ENCODE measurements at regions not wholly inside any gene's neighbourhood (a gene's known extent, or its start where the extent isn't known, plus 50 kb on each side); places are given as distances from the start of the nearest gene placed in this dataset.

- no peak for DNase-seq
These were observed 438.9 kb downstream of the KLF12 start for GRCh38 chr13:73695325-73695724.

- no peak for DNase-seq
These were observed 441.0 kb downstream of the KLF12 start for GRCh38 chr13:73693215-73693614.

DNA sequence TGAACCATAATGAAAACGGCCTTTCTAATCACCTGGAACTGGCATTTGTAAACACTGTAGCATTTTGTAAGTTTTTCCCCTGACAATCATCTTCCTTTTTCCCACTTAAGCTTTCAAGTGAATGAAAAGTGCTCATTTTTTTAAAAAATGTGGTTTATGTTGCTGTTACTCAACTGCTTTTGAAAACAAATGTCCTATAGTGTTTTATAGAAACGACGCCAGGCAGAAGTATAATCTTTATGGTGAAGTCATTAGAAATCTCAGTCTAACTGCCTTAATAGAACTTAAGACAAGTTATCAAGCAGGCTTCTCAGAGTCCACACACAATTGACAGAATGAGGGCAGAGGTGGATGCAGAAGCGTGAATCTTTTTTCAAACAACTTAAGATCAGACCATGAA is 442.3 kb downstream of the KLF12 start:
- DNase-seq: no peak

DNA sequence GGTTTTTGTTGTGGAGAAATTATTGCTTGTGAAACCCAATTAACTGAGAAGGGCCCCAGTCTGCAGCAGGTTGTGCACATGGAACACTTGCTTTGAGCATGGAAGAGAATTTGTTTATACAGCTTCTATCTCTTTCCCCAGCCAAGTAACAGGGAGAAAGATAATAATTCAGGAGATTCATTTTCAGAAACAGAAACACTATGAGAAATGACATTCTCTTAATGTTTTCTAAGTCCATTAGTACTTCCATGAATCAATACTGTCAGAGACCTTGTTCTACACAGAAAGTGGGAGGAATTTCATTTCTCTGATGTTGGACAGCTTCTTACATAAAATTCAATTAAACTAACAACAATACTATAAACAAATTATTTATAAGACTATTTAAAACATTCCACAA is 446.3 kb downstream of the KLF12 start:
- DNase-seq: no peak

DNA sequence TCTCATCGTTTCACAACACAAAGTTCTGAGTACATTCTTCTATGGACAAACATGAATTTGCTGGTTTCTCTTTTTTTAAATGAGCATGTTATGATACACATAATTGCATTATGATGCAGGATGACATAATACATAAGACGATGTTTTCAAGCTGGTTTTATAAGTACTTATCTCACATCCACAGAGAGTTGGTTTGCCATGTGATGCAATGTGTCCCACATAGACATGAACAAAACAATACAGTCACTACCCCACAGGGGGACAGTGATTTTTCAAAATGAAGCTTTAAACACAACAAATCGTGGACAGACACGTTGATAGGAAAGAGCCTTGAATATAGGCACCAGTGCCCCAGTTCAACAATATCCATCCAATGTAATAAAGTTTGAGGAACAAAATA is 447.1 kb downstream of the KLF12 start:
- no peak for DNase-seq

GRCh38 chr13:73684750-73685149 is 449.5 kb downstream of the KLF12 start:
- no peak for DNase-seq

GRCh38 chr13:73684286-73684685 is 449.9 kb downstream of the KLF12 start:
- no peak for DNase-seq

- DNase-seq: no peak
These were observed 450.5 kb downstream of the KLF12 start for GRCh38 chr13:73683746-73684145.

DNA sequence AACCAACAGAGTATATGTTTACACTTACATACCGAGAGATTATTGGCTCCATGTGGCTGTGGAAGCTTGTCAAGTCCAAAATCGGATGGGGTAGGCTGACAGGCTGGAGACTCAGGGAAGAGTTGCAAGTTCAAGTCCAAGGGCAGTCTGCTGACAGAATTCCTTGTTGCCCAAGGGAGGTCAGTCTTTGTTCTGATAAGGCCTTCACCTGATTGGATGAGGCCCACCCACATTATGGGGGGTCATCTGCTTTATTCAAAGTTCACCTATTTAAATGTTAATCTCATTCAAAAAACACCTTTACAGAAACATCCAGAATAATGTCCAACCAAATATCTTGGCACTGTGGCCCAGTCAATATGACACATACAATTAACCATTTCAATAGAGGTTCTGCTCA is 452.4 kb downstream of the KLF12 start:
- DNase-seq: no peak

DNA sequence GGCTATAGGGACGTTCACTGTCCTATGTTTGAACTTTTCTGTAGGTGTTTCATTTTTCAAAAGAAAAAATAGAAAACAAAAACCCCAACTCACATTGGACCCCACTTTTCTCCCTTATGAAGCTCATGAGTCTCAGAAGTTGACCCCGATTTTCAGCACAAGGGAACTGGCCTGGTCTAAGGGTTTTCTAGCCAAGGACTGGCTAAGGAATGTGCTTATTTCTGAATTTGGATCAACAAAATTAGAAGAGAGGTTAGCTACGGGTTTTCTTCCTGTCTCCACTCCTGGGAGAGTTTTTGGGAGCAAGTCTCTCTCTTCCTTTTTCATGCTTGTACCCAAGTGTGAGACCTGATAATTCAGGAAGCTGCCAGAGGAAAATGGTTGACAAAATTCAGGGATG is 453.2 kb downstream of the KLF12 start:
- no peak for DNase-seq

GRCh38 chr13:73677048-73677601 is 457.1 kb downstream of the KLF12 start:
- no peak for DNase-seq

- no peak for DNase-seq
These were observed 457.6 kb downstream of the KLF12 start for GRCh38 chr13:73676550-73677047.

DNA sequence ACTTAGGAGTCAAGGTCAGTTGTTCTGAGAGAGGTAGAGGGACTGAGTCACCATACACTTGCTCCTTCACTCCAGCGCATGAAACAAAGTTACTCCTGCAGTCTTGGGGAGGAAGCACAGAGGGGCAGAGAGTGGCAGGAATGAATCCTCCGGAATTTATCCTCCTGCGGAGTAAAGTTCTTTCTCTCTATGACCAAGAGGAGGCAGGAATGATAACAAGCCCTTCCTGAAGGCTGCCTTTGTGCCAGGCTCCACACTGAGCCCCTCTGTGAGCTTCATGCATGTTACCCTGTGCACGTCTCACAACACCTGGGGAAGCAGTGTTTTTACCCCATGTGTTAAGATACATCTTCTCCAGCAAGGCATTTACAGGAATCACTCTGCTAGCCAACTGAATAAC is 458.4 kb downstream of the KLF12 start:
- no peak for DNase-seq

GRCh38 chr13:73674570-73674969 is 459.6 kb downstream of the KLF12 start:
- no peak for DNase-seq

GRCh38 chr13:73673931-73674330 is 460.3 kb downstream of the KLF12 start:
- DNase-seq: no peak

DNA sequence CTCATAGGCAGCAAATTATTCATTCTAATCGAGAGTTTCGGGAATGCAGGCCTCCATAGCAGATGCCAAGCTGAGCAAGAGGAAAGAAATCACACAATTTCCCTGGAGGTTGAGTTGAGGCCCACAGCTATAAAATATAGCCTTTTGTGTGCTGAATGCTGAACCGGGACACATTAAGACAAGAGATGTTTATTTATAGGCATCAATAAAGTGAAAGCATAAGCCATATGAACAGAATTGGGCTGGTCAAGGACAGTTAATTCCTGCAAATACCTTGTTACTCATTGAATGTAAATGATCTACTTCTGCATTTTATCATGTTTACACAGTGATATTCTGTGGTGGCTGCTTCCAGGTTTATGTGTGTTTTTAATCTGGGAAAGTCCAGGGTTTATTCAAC is 461.7 kb downstream of the KLF12 start:
- no peak for DNase-seq

DNA sequence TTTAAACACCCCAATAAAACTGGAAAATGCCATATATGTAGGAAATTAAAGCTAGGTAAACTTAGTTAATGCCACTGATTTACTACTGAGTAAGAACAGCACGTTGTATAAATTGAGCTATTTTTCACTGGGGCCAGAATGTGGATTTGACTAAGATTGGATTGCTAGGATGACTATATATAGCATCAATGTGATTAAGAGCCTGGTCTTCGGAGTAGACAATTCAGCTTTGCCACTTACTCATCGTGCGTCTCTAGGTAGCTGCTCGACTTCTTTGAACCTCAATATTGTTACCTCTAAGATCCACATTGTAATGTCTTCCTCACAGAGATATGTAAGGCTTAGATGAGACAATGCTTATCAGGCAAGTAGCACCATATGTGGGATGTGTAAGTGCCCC is 462.5 kb downstream of the KLF12 start:
- no peak for DNase-seq

GRCh38 chr13:73671011-73671410 is 463.2 kb downstream of the KLF12 start:
- no peak for DNase-seq

GRCh38 chr13:73667756-73668155 is 466.4 kb downstream of the KLF12 start:
- no peak for DNase-seq

GRCh38 chr13:73665261-73665660 is 468.9 kb downstream of the KLF12 start:
- DNase-seq: no peak

DNA sequence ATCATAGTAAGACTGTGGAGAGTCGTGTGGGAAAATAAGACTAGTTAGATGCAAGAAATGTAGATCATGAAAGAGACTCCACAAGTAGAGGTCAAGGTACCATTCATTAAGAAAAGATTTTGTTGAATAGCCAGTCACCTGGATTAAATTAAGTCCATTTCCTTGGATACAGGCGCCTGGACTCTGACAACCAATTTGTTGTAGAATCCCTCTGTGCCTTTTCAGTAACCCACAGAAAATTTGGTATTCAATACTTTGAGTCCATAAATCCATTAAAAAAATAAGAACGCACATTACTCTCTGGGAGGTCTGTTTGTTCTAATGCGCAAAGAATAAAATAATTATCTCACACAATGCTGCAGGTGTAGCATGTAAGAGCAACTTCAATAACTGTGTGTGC is 469.4 kb downstream of the KLF12 start:
- DNase-seq: no peak

DNA sequence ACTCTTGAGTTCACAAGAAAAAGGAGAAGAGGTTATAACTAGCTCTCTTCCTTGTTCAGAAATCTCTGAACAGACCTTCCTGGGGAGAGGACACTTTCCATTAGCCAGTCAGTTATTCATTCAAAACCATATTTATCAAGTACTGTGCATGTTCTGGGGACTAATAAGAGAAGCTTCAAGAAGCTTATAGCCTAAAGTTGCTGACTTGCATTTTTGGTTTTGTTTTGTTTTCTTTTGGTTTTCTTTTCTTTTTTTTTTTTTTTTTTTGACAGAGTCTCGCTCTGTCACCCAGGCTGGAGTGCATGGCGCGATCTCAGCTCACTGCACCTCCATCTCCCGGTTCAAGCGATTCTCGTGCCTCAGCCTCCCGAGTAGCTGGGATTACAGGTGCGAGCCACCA is 471.4 kb downstream of the KLF12 start:
- no peak for DNase-seq

DNA sequence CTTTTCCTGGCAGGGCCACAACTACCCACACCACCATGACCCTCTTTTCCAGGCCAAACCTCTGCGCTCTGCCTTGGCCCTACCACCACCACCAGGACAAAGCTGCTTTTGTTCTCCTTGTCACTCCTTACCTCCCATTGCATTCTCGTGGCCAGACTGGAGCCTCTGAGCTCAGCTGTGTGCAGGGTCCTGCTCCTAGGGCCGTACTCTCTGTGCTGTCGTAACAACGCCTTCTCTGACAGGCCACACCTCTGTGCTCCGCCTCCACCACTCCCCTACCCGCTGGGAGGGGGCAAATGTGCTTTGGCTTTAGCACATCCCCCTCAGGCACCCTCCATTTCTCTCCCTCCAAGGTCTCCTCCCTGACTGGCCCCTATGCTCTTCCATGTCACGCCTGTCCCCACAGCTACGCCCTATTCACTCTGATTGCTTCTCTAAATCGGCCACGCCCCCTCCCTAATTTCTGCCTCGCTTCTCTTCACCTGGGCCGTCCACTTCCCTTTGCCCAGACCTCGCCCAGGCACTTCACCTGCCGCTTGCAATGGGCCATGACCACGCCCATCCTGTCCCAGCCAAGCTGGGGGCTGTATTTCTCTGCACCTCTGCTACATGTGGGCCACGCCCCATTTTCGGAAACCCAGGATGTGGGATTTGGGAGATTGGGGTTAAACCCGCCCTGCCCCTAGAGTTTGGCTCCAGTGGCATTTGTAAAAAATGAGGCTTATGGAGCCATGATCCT is 472.3 kb downstream of the KLF12 start:
- no peak for DNase-seq

- no peak for DNase-seq
These were observed 473.1 kb downstream of the KLF12 start for GRCh38 chr13:73661066-73661465.

GRCh38 chr13:73658639-73659038 is 475.6 kb downstream of the KLF12 start:
- no peak for DNase-seq
